GM18951 (cell line): ENCODE measurements at regions not wholly inside any gene's neighbourhood (a gene's known extent, or its start where the extent isn't known, plus 50 kb on each side); places are given as distances from the start of the nearest gene placed in this dataset.

Experiments used
- POLR2A ChIP-seq: IDR thresholded peaks from 4 replicates; pipeline ENCODE4 v1.6.1; 2011; ENCODE audit warnings: mild to moderate bottlenecking; ENCODE audit not compliant: insufficient read length, insufficient read depth; ENCODE audit errors: extremely low read depth
- in situ Hi-C: fragments of 300-500 bp; cut with MboI; formaldehyde crosslinking; loops from one replicate; pipeline ENCODE4 v1.12.0; 2022; ENCODE audit warnings: low sequenced_read_pairs, mixed read lengths, inconsistent platforms; ENCODE audit not compliant: unreplicated experiment

DNA sequence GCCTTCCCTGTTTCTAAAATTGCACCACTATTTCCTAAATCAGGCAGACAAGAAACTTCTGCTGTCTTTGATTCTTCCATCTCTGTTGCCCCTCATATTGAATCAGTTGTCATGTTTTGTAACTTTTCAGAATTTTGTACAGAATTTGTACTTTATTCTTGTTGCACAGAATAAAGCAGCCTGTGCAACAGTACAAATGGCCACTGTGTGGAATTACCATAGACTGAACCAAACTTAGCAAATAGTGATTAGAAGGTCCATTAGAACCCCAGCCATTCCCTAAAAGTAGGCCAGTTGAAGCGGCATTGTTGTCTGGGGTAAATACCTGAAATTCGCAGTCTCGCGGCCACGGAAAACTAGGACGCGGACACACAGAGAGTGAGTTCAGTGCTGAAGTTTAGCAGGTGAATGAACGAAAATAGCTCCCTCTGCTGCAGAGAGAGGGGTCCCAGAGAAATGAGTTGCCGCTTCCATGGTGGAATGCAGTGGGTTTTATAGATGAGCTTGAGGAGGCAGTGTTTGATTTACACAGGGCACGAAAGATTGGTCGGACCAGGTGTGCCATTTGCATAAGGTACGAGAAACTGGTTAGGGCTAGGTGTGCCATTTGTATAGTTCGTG lies 71.8 kb downstream of the C4orf33 start:
- no peak for TF ChIP-seq POLR2A
- in situ Hi-C loops: no loop called here

DNA sequence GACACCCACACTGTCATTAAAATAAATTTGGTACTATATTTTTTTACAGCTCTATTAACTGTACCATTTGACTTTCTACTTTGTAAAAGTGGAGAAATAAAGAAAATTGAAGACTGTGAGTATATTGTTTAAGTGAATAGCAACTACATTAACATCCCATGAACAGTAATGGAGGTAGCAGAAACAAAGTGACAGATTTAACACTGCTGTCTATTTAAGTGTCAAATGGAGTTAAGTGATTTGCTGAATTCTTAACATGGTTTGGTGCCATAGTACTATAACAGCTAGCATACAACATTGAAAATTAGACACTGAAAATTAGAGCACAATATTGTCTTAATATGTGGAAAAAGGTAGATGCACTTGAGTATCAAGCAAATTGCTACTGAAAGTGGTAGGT lies 76.2 kb downstream of the C4orf33 start:
- no peak for TF ChIP-seq POLR2A
- in situ Hi-C loops: no loop called here

DNA sequence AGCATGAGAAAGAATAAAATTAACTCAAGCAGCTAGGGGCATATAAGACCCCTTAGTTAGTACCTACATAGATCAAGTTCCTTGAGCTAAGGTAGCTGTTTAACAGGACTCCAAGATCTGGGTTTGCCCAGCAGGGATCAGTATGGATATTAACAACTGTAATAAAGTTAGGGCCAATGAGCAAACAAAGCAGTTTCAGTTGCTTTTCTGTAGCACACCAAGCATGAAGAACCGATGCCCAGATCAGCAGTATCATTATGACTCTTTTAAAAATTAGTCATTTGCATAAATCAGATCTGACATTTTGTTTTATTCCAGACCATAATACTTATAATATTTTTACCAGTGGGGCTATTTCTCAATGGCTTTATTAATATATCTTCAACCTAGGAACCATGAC lies 80.9 kb downstream of the C4orf33 start:
- in situ Hi-C loops: no loop called here

DNA sequence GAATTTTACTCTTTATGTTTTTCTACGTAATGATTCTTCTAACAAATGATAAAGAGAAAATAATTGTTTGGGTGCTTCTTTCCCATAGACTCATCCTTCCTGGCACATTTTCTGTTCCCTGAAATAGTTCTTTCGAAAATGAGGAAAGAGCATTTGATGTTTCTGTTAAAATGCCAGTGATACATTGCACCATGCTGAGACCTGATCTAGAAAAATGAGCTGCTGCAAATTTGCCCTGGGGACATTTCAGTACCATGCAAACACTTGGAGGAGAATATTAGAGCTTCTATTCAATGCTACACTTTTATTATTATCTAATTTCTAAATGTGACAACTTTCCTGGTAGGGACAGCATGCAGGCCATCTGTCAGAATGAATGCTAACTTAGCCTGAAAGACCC lies 83.3 kb downstream of the C4orf33 start:
- in situ Hi-C loops: no loop called here
- TF ChIP-seq POLR2A: no peak

More for the DNA sequence above, 80.9 kb downstream of the C4orf33 start:
- TF ChIP-seq POLR2A: no peak

DNA sequence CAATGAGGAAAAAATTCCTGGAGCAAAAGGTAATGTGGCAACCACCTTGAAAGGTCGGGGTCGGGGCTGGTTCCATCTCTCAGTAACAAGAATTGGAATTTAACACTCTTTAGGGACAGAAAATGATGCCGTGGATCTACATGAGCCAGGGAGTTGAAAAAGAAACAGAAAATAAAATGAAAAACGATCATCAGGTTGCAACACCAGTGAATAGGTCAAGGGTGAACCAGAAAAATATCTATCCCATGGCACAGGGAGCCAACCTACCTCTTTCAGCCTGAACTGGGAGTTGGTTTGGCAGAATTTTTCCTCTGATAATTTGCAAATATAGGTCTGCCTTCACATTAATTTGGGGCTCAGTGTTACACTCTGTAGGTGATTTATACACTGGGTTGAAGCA lies 93.7 kb downstream of the C4orf33 start:
- TF ChIP-seq POLR2A: no peak
- in situ Hi-C loops: no loop called here

DNA sequence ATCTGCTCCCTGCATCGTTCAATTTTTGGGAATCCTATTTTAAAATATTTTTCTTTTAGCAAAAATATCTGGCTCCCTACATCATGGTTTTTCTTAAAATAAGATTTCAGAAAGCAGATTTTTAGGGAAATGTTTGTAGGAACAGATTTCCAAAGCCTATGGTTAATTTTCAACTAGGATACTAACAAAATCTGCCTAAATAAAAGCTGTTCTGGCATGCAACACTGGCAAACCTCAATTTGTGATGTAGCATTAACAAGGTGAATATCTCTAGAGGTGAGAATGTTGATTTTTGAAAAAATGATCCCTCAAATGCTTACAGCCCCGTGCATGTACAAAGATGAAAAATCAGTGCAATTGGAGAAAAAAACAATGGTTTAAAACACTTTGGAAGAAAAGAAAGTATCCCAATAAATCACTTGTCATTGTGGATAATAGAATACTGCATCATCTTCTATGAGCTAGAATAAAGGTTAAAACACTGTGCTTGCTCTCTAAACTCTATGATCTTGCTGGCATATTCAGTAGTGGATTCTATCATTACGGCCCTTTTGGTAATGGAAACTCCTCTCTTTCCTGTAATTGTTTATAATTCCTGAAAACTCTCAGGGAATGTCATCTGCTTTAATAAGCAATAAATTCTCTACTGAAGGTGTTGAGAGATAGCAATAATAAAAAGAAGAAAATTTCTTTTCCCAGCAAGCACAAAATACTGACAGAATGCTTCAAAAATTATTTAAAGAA lies 97.6 kb downstream of the C4orf33 start:
- no peak for TF ChIP-seq POLR2A
- in situ Hi-C loops: no loop called here

DNA sequence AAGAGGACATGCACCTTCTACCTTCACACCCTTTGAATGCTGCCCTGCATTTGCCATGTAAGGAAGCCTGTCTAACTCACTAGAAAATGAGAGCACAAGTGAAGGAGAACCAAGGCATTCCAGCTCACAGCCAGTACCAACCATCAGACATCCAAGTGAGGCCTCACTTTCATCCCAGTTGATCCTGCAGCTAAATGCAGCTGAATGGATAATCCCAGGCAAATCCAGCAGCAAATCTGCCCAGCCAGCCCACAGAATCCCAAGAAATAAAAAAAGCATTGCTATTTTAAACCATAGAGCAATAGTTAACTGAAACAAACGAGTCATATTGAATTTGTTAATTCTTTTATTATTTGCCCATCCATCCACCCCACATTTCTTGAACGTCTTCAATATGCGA lies 112.5 kb downstream of the C4orf33 start:
- in situ Hi-C loops: no loop called here
- no peak for TF ChIP-seq POLR2A

DNA sequence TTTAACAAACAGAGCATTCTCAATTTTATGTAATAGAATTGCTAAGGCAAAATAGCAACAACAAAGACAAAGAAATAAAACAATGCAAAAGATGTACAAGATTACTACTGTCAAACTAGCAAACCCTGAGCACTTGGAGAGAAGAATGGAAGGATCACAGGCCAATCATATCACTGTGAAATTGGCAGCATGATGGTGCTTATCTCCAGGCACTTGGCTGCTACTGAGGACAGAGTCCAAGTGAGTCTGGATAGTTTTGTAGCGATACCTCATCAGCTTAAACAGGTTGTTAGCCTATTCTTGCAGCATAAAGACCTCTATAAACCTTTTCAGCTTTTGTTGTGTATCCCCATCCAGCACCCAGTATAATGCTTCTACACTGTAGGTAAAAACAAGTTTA lies 117.7 kb downstream of the C4orf33 start:
- TF ChIP-seq POLR2A: no peak

DNA sequence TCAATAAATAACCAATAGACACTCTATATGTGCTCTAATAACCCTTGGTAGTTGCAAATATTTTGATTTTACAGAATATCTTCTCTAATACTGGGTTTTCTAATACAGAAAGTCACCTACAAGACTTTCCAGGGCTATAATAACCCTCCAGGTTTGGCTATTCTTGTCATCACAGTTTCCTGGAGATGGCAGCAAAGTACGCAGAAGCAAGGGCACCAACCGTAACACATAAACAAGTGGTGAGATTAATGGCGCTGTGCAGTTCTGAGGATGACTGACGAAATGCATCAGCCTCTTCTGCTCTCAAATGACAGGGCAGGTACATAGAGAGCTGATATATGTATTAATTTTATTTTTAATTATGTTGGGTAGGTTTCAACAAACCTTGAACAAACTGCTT lies 122.4 kb downstream of the C4orf33 start:
- in situ Hi-C loops: no loop called here
- TF ChIP-seq POLR2A: no peak

More for the DNA sequence above, 117.7 kb downstream of the C4orf33 start:
- in situ Hi-C loops: no loop called here

DNA sequence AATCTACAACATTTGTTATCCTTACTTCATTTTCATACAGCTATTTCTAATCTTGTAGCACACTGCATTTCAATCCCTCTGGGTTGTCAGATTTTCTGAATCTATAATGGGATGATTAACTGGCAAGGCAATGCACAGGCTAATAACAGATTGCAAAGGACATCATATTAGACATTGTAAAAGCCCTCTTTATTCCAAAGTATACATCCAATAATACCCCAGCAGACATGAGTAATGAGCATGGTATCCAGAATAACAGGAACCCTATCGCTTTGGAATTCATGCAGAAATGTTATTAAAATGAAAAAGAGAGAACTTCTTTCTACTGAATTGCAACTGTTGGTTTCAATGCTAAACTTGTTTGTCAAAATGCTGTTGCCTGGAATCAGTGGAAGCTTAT lies 122.9 kb downstream of the C4orf33 start:
- TF ChIP-seq POLR2A: no peak
- in situ Hi-C loops: no loop called here

DNA sequence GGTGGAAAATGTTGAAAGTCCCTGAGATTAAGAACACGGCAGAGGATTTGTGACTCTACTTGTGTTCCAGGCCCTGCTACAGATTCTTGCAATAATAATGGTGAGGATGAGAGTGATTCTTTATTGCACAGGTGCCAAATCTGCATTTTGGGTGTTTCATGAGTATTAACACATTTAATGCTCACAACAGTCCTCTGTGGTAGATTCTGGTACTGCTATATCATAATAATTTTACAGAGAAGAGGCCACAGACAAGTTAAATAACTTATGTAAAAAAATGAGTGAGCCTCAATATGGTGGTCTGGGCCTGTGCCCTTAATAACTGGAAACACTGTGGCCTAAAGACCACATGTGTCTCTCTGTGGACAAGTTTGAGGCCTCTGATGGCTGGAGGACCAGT lies 124.3 kb downstream of the C4orf33 start:
- no peak for TF ChIP-seq POLR2A
- in situ Hi-C loops: no loop called here

DNA sequence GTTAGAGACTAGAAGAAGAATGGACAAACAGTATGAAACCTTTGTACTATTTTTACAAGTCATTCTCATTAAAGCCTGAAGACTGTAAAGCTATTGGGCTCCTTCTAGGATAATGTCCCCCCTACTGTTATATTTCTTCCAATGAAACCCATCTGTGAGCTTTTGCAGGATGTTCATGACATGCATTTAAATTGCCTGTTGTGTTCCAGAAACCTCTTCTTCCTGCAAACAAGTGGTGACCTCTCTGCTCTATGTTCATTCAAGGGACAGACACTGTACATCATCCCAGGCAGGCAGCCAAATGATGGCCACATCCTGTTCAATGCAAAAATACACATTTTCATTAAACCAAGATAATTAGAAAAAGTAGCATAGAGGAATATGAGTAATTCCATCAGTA lies 128.0 kb downstream of the C4orf33 start:
- TF ChIP-seq POLR2A: no peak
- in situ Hi-C loops: no loop called here

DNA sequence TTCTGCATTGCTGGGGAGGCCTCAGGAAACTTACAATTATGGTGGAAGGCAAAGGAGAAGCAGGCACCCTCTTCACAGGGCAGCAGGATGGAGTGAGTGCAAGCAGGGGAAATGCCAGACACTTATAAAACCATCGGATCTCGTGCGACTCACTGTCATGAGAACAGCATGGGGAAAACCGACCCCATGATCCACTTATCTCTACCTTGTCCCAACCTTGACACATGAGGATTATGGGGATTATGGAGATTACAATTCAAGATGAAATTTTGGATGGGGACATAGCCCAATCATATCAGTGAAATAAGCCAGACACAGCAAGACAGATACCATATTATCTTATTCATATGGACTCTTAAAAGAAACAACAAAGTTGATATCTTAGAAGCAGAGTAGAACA lies 134.9 kb downstream of the C4orf33 start:
- no peak for TF ChIP-seq POLR2A
- in situ Hi-C loops: no loop called here

DNA sequence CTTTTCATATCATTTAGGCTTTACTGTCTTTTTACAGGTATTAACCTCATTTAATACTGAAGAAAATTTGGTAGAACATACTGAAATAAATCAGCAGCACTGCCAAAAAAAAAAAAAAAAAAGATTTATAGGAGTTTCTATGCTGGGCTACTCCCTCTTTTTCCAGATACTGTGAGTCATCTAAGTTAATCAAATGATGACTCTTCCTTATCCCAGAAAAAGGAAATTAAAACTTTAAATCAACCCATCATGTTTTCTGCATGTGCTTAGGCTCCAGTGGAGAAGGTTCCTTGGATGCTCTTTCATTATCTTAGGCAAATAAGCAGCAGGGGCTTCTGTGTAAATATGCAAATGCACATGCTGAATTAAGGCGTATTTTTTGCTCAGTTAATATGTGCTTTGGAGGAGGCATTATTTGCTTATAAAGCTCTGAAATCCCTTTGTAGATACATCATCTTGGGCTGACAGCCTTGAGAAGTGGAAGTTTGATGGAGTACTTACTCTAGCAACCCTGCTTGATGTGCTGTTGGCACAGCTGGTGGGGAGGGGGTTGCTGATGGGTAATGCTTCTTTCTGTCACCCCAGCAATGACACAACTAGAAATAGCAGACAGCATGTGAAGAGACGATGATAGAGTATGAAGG lies 136.1 kb downstream of the C4orf33 start:
- in situ Hi-C loops: no loop called here
- TF ChIP-seq POLR2A: no peak
